Spleen (tissue), 7 donors: ENCODE measurements at regions not wholly inside any gene's neighbourhood (a gene's known extent, or its start where the extent isn't known, plus 50 kb on each side); places are given as distances from the start of the nearest gene placed in this dataset.

Experiments used
- POLR2A ChIP-seq, 3 donors: fragments of 450-650 bp; IDR thresholded peaks; one replicate each; pipeline ENCODE4 v1.5.1; 2017; ENCODE audit warnings: antibody characterized with exemption in 3 of 3, mild to moderate bottlenecking in 1 of 3
- POLR2AphosphoS5 ChIP-seq, 3 donors: sonication (generic); formaldehyde crosslinking; IDR thresholded peaks; one replicate each; pipeline ENCODE4 v1.5.1; 2017; ENCODE audit warnings: antibody characterized with exemption in 3 of 3
- TF ChIP-seq, protein P1 (sequence below), 11 experiments: fragments of 200-600 bp in 7 of 11; fragments of 450-650 bp in 4 of 11; sonication (generic) in 4 of 11; IDR thresholded peaks in 8 of 11; conservative IDR thresholded peaks in 3 of 11; 1 replicate in 7 of 11; 2 replicates in 4 of 11; pipeline versions ENCODE4 v1.4.0 to v1.8.0; 2016 to 2021; ENCODE audit warnings: antibody characterized with exemption in 11 of 11, inconsistent platforms in 4 of 11, mild to moderate bottlenecking in 1 of 11
- donor health status: DM: no; HTN: no; CAD: no; lungs with moderate emphysema.
- donor health status: DM: no; HTN: no; CAD: no.
- donor health status: DM: no; HTN: no; CAD: no.

DNA sequence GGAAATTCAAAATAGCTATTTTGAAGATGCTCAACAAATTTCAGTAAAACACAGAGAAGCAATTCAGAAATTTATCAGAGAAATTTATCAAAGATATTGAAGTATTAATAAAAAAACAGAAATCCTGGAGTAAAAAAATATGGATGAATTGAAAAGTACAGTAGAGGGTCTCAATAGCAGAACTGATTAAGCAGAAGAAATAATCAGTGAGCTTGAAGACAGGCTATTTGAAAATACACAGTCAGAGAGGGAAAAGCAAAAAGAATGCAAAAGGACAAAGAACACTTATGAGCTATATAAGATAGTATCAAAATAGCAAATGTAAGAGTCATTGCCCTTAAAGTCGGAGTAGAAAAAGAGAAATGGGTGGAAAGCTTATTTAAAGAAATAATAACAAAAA lies 107.9 kb upstream of the PPP2R2B start:
- TF ChIP-seq POLR2A (IDR thresholded peaks at IDR 0.05) (no peak), POLR2AphosphoS5 (IDR thresholded peaks at IDR 0.05) (no peak)
- TF ChIP-seq, protein P1, sequence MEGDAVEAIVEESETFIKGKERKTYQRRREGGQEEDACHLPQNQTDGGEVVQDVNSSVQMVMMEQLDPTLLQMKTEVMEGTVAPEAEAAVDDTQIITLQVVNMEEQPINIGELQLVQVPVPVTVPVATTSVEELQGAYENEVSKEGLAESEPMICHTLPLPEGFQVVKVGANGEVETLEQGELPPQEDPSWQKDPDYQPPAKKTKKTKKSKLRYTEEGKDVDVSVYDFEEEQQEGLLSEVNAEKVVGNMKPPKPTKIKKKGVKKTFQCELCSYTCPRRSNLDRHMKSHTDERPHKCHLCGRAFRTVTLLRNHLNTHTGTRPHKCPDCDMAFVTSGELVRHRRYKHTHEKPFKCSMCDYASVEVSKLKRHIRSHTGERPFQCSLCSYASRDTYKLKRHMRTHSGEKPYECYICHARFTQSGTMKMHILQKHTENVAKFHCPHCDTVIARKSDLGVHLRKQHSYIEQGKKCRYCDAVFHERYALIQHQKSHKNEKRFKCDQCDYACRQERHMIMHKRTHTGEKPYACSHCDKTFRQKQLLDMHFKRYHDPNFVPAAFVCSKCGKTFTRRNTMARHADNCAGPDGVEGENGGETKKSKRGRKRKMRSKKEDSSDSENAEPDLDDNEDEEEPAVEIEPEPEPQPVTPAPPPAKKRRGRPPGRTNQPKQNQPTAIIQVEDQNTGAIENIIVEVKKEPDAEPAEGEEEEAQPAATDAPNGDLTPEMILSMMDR (IDR thresholded peaks at IDR 0.05 in 8 of 11, conservative IDR thresholded peaks at IDR 0.05 in 3 of 11) = no peak
